ENCODE measurements at regions not wholly inside any gene's neighbourhood (a gene's known extent, or its start where the extent isn't known, plus 50 kb on each side); places are given as distances from the start of the nearest gene placed in this dataset.

GRCh38 chr19:28159065-28159464 is 1053.9 kb downstream of the UQCRFS1 start:
- CTCF ChIA-PET = no interaction called here

GRCh38 chr19:28155265-28155664 is 1057.7 kb downstream of the UQCRFS1 start:
- Histone ChIP-seq H3K36me3 (ENCODE audit: control insufficient read depth in 2 of 2, insufficient read depth in 1 of 2, low read length in 2 of 2) (no peaks in the 10 kb centered on the region), H3K9me3 (ENCODE audit: control insufficient read depth, insufficient read depth, low read depth, low read length) (peaks cover 20% of the 10 kb centered on the region), H3K27ac (ENCODE audit: extremely low read depth, low read depth, low read length) (no peak overlapping the region), H3K4me1 (ENCODE audit: control insufficient read depth, insufficient read depth, low read length) (no peaks in the 10 kb centered on the region), H3K4me3 (ENCODE audit: low read depth, low read length) (no peak overlapping the region)
- CTCF ChIA-PET = no interaction called here
- POLR2A ChIA-PET = no interaction called here
- TF ChIP-seq GLI2 (tag by site-specific recombination; IDR thresholded peaks at IDR 0.05; ENCODE audit: borderline replicate concordance, low read depth) = no peak
- TF ChIP-seq ZNF335 (tag by site-specific recombination; conservative IDR thresholded peaks at IDR 0.05) = no peak
- TF ChIP-seq ZFP69B (tag by site-specific recombination; IDR thresholded peaks at IDR 0.05) = no peak
- TF ChIP-seq ZSCAN5A (tag by site-specific recombination; IDR thresholded peaks at IDR 0.05) = no peak
- TF ChIP-seq KLF16 (tag by site-specific recombination; IDR thresholded peaks at IDR 0.05) = no peak
- no peak for TF ChIP-seq ZNF311 (tag by site-specific recombination; IDR thresholded peaks at IDR 0.05; ENCODE audit: borderline replicate concordance)
- no peak for TF ChIP-seq ZSCAN4 (tag by site-specific recombination; IDR thresholded peaks at IDR 0.05)
- TF ChIP-seq ZBTB49 (tag by site-specific recombination; IDR thresholded peaks at IDR 0.05; ENCODE audit: low read depth) = no peak
- TF ChIP-seq ZNF433 (tag by site-specific recombination; IDR thresholded peaks at IDR 0.05; ENCODE audit: low read depth) = no peak

More at GRCh38 chr19:28159065-28159464, 1053.9 kb downstream of the UQCRFS1 start:
- Histone ChIP-seq H3K27ac (ENCODE audit: extremely low read depth, low read depth, low read length) (no peak overlapping the region), H3K4me1 (ENCODE audit: control insufficient read depth, insufficient read depth, low read length) (peaks cover 8% of the 10 kb centered on the region), H3K9me3 (ENCODE audit: control insufficient read depth, insufficient read depth, low read depth, low read length) (peaks cover 30% of the 10 kb centered on the region), H3K36me3 (ENCODE audit: control insufficient read depth in 2 of 2, insufficient read depth in 1 of 2, low read length in 2 of 2) (no peaks in the 10 kb centered on the region), H3K4me3 (ENCODE audit: low read depth, low read length) (no peak overlapping the region)
- POLR2A ChIA-PET = no interaction called here
- TF ChIP-seq YY1 (tag by site-specific recombination; IDR thresholded peaks at IDR 0.05) (no peak), SETDB1 (IDR thresholded peaks at IDR 0.05; ENCODE audit: insufficient read length, low read length) (peak; percentile 68)

- CTCF ChIA-PET = no interaction called here
- TF ChIP-seq KLF10 (tag by site-specific recombination; IDR thresholded peaks at IDR 0.05) (no peak), GFI1B (tag by site-specific recombination; IDR thresholded peaks at IDR 0.05) (no peak), ZNF16 (tag by site-specific recombination; IDR thresholded peaks at IDR 0.05; ENCODE audit: low read depth) (no peak), ZNF214 (tag by site-specific recombination; IDR thresholded peaks at IDR 0.05; ENCODE audit: borderline replicate concordance) (no peak), ZNF148 (tag by site-specific recombination; IDR thresholded peaks at IDR 0.05; ENCODE audit: borderline replicate concordance) (no peak), ZNF202 (tag by site-specific recombination; IDR thresholded peaks at IDR 0.05; ENCODE audit: borderline replicate concordance) (no peak), ZFP41 (tag by site-specific recombination; IDR thresholded peaks at IDR 0.05; ENCODE audit: borderline replicate concordance) (no peak), ZBTB17 (tag by site-specific recombination; IDR thresholded peaks at IDR 0.05) (no peak), ZNF623 (tag by site-specific recombination; IDR thresholded peaks at IDR 0.05) (no peak), PRDM6 (tag by site-specific recombination; IDR thresholded peaks at IDR 0.05) (no peak), ZNF580 (tag by site-specific recombination; IDR thresholded peaks at IDR 0.05) (no peak), ZNF311 (tag by site-specific recombination; IDR thresholded peaks at IDR 0.05; ENCODE audit: borderline replicate concordance) (no peak), SP3 (tag by site-specific recombination; IDR thresholded peaks at IDR 0.05) (no peak)
These were observed 1058.9 kb downstream of the UQCRFS1 start for GRCh38 chr19:28154077-28154476.

More at GRCh38 chr19:28154077-28154476, 1058.9 kb downstream of the UQCRFS1 start:
- Histone ChIP-seq H3K36me3 (ENCODE audit: control insufficient read depth in 2 of 2, insufficient read depth in 1 of 2, low read length in 2 of 2) (no peaks in the 10 kb centered on the region), H3K4me1 (ENCODE audit: control insufficient read depth, insufficient read depth, low read length) (no peaks in the 10 kb centered on the region), H3K27ac (ENCODE audit: extremely low read depth, low read depth, low read length) (no peak overlapping the region), H3K4me3 (ENCODE audit: low read depth, low read length) (no peak overlapping the region), H3K9me3 (ENCODE audit: control insufficient read depth, insufficient read depth, low read depth, low read length) (peaks cover 15% of the 10 kb centered on the region)
- POLR2A ChIA-PET = no interaction called here
